A549 (cell line): ENCODE measurements at regions not wholly inside any gene's neighbourhood (a gene's known extent, or its start where the extent isn't known, plus 50 kb on each side); places are given as distances from the start of the nearest gene placed in this dataset.

Source experiments
- ATAC-seq, 2 experiments: fragments of 200-7000 bp in 1 of 2; fragments of >200 bp in 1 of 2; cut with Nextera tagmentation in 1 of 2; cut with Tn5 transposase in 1 of 2; 3 replicates each; pipeline versions ENCODE4 v1.8.0 to v1.9.1; 2018 to 2020; ENCODE audit warnings: mild to moderate bottlenecking in 1 of 2, moderate library complexity in 1 of 2
- CTCF ChIA-PET: fragments of 300-600 bp; sonication (Branson Sonifier 250); formaldehyde crosslinking; extraction: SDS; loops from one replicate; lab custom pipeline; 2021; ENCODE audit warnings: antibody characterized with exemption, inconsistent platforms; lab: Yijun Ruan, JAX
- POLR2A ChIA-PET: fragments of 350-600 bp; formaldehyde crosslinking; extraction: SDS; loops from one replicate; lab custom pipeline; 2021; ENCODE audit warnings: antibody characterized with exemption, inconsistent platforms; lab: Yijun Ruan, JAX
- DNase-seq, 2 experiments: peaks; one replicate each; pipeline versions ENCODE4 v3.0.0 to v3.0.0-alpha.2; 2011 to 2016; ENCODE audit warnings: low read depth in 1 of 2, low spot score in 1 of 2
- FAIRE-seq: peaks from 2 replicates; lab custom pipeline; 2011; peaks lifted over from hg19 to GRCh38; lab: Jason Lieb, UNC
- H3K27ac ChIP-seq, 2 experiments: fragments of >200 bp; sonication (Bioruptor Twin); formaldehyde crosslinking; 3 replicates each; pipeline ENCODE4 v1.5.1; 2016 to 2017
- H3K4me1 ChIP-seq: fragments of >200 bp; sonication (Bioruptor Twin); formaldehyde crosslinking; 3 replicates; pipeline ENCODE4 v1.6.1; 2016
- H3K4me2 ChIP-seq: fragments of >200 bp; sonication (Bioruptor Twin); formaldehyde crosslinking; 3 replicates; pipeline ENCODE4 v1.6.1; 2016
- H3K4me3 ChIP-seq: fragments of >200 bp; sonication (Bioruptor Twin); formaldehyde crosslinking; 3 replicates; pipeline ENCODE4 v1.5.1; 2016
- H3K9me3 ChIP-seq: fragments of >200 bp; sonication (Bioruptor Twin); formaldehyde crosslinking; 3 replicates; pipeline ENCODE4 v1.6.1; 2016
- BHLHE40 ChIP-seq: IDR thresholded peaks from 2 replicates; pipeline ENCODE4 v1.6.1; 2012; ENCODE audit warnings: low read depth, low read length, inconsistent platforms
- CEBPB ChIP-seq, 2 experiments: fragments of >200 bp in 1 of 2; sonication (Bioruptor Twin) in 1 of 2; formaldehyde crosslinking in 1 of 2; IDR thresholded peaks; 2 replicates each; pipeline ENCODE4 v1.6.1; 2012 to 2016
- CHD2 ChIP-seq: fragments of 150-350 bp; IDR thresholded peaks from 2 replicates; pipeline ENCODE4 v1.6.1; 2014; ENCODE audit warnings: low read length; ENCODE audit not compliant: partially characterized antibody
- CHD4 ChIP-seq: fragments of 200-600 bp; sonication (generic); IDR thresholded peaks from 2 replicates; pipeline ENCODE4 v1.6.1; 2016; ENCODE audit warnings: antibody characterized with exemption, mild to moderate bottlenecking, borderline replicate concordance
- EHMT2 ChIP-seq: fragments of 200-600 bp; sonication (generic); IDR thresholded peaks from 2 replicates; pipeline ENCODE4 v1.6.1; 2016; ENCODE audit warnings: antibody characterized with exemption, low read depth, mild to moderate bottlenecking, moderate library complexity
- ELK1 ChIP-seq: fragments of 150-350 bp; IDR thresholded peaks from 2 replicates; pipeline ENCODE4 v1.6.1; 2014; ENCODE audit warnings: low read depth, mild to moderate bottlenecking, low read length
- FOSB ChIP-seq: fragments of 250-450 bp; sonication (Bioruptor Pico); IDR thresholded peaks from 2 replicates; pipeline ENCODE4 v1.5.0; 2020; ENCODE audit warnings: mild to moderate bottlenecking, moderate library complexity
- FOXS1 ChIP-seq: fragments of 250-450 bp; sonication (Bioruptor Pico); IDR thresholded peaks from 2 replicates; pipeline ENCODE4 v1.5.0; 2020; ENCODE audit warnings: mild to moderate bottlenecking, moderate library complexity
- GATA3 ChIP-seq: IDR thresholded peaks from 2 replicates; pipeline ENCODE4 v1.6.1; 2012; ENCODE audit warnings: borderline replicate concordance
- HES2 ChIP-seq: fragments of >200 bp; sonication (Bioruptor Twin); formaldehyde crosslinking; IDR thresholded peaks from 2 replicates; pipeline ENCODE4 v1.6.1; 2016
- HEYL ChIP-seq: fragments of 250-450 bp; sonication (Bioruptor Pico); IDR thresholded peaks from 2 replicates; pipeline ENCODE4 v1.8.0; 2021; ENCODE audit warnings: mild to moderate bottlenecking, moderate library complexity
- HMGXB4 ChIP-seq: fragments of 250-450 bp; sonication (Bioruptor Pico); IDR thresholded peaks from 2 replicates; pipeline ENCODE4 v1.5.0; 2021; ENCODE audit warnings: mild to moderate bottlenecking, moderate library complexity, borderline replicate concordance
- HOXA7 ChIP-seq: fragments of 250-450 bp; sonication (Bioruptor Pico); IDR thresholded peaks from 2 replicates; pipeline ENCODE4 v1.5.0; 2020; ENCODE audit warnings: mild to moderate bottlenecking, moderate library complexity
- KDM1A ChIP-seq: fragments of 200-600 bp; sonication (generic); IDR thresholded peaks from 2 replicates; pipeline ENCODE4 v1.6.1; 2016; ENCODE audit warnings: low read depth, mild to moderate bottlenecking
- KDM5A ChIP-seq: fragments of 200-600 bp; sonication (generic); IDR thresholded peaks from 2 replicates; pipeline ENCODE4 v1.6.1; 2016; ENCODE audit warnings: antibody characterized with exemption, mild to moderate bottlenecking
- MAFK ChIP-seq: fragments of 450-650 bp; IDR thresholded peaks from 2 replicates; pipeline ENCODE4 v1.6.1; 2014; ENCODE audit not compliant: partially characterized antibody
- MAZ ChIP-seq: fragments of 150-350 bp; IDR thresholded peaks from 2 replicates; pipeline ENCODE4 v1.6.1; 2014; ENCODE audit warnings: antibody characterized with exemption, low read depth, low read length, borderline replicate concordance
- NR3C1 ChIP-seq: fragments of >200 bp; sonication (Bioruptor Twin); formaldehyde crosslinking; IDR thresholded peaks from 3 replicates; pipeline ENCODE4 v1.6.1; 2017
- POLR2AphosphoS2 ChIP-seq: conservative IDR thresholded peaks from 2 replicates; pipeline ENCODE4 v1.6.1; 2012; ENCODE audit warnings: low read length, improper control_type of control experiment, inconsistent platforms
- RAD21 ChIP-seq, 2 experiments: fragments of >200 bp in 1 of 2; sonication (Bioruptor Twin) in 1 of 2; formaldehyde crosslinking in 1 of 2; IDR thresholded peaks in 1 of 2; conservative IDR thresholded peaks in 1 of 2; 2 replicates in 1 of 2; 3 replicates in 1 of 2; pipeline ENCODE4 v1.6.1; 2012 to 2018; ENCODE audit warnings: inconsistent platforms in 1 of 2
- RFX5 ChIP-seq: fragments of 450-650 bp; IDR thresholded peaks from 2 replicates; pipeline ENCODE4 v1.7.1; 2014; ENCODE audit warnings: antibody characterized with exemption, mild to moderate bottlenecking, moderate library complexity
- SMC3 ChIP-seq: fragments of >200 bp; sonication (Bioruptor Twin); formaldehyde crosslinking; IDR thresholded peaks from 3 replicates; pipeline ENCODE4 v1.6.1; 2018; ENCODE audit warnings: inconsistent platforms
- SREBF2 ChIP-seq: fragments of 450-650 bp; IDR thresholded peaks from 2 replicates; pipeline ENCODE4 v1.6.1; 2014; ENCODE audit warnings: mild to moderate bottlenecking, moderate library complexity
- TFCP2L1 ChIP-seq: fragments of 250-450 bp; sonication (Bioruptor Pico); IDR thresholded peaks from 2 replicates; pipeline ENCODE4 v1.5.0; 2021; ENCODE audit warnings: mild to moderate bottlenecking
- ZC3H11A ChIP-seq: fragments of 450-650 bp; IDR thresholded peaks from 2 replicates; pipeline ENCODE4 v1.6.1; 2014; ENCODE audit warnings: antibody characterized with exemption, mild to moderate bottlenecking
- WGBS: methylation state at CpG from one replicate; pipeline ENCODE4 v1.1.6; 2017; ENCODE audit errors: missing lambda C conversion rate; 5-methylcytosine and 5-hydroxymethylcytosine counted together

GRCh38 chr16:5781436-5781835, 683.8 kb upstream of the EEF2KMT start:
- H3K4me1 ChIP-seq: no peaks in the 10 kb centered on the region
- FAIRE-seq: no peak
- H3K4me3 ChIP-seq: no peak overlapping the region
- no peak for ATAC-seq
- H3K9me3 ChIP-seq: no peaks in the 10 kb centered on the region
- no peak overlapping the region for H3K4me2 ChIP-seq
- WGBS: 73% methylated on average over 4 of the region's 4 CpGs
- CTCF ChIA-PET: no interaction called here
- H3K27ac ChIP-seq: no peak overlapping the region
- TF ChIP-seq HOXA7 (CRISPR knock-in tag) (no peak), HES2 (no peak), SREBF2 (no peak), KDM1A (no peak), BHLHE40 (no peak), CHD4 (no peak), HEYL (CRISPR knock-in tag) (no peak)
- POLR2A ChIA-PET: no interaction called here
- no peak for DNase-seq

GRCh38 chr16:5776876-5777275, 679.3 kb upstream of the EEF2KMT start:
- Histone ChIP-seq H3K4me2 (no peak overlapping the region), H3K4me3 (no peak overlapping the region), H3K4me1 (no peaks in the 10 kb centered on the region), H3K9me3 (no peaks in the 10 kb centered on the region), H3K27ac (no peak overlapping the region)
- TF ChIP-seq RFX5 (no peak), NR3C1 (no peak), KDM1A (no peak), ZC3H11A (no peak), GATA3 (no peak), HOXA7 (CRISPR knock-in tag) (no peak), KDM5A (no peak), MAZ (no peak)
- ChIA-PET CTCF (no interaction called here), POLR2A (no interaction called here)
- FAIRE-seq: no peak
- DNase-seq: no peak
- no peak for ATAC-seq
- 0% methylated on average over 2 of the region's 2 CpGs for WGBS

- H3K27ac ChIP-seq: no peak overlapping the region
- TF ChIP-seq FOXS1: no peak
- no peak for TF ChIP-seq CHD4
- no peak for TF ChIP-seq HOXA7 (CRISPR knock-in tag)
- no peak for TF ChIP-seq EHMT2
- TF ChIP-seq FOSB: no peak
- TF ChIP-seq CHD2: no peak
- no peak for TF ChIP-seq SMC3
- no peak for TF ChIP-seq POLR2AphosphoS2
- TF ChIP-seq KDM1A: no peak
- no peak for TF ChIP-seq MAFK
- TF ChIP-seq CEBPB (IDR thresholded peaks at IDR 0.05): no peak
- TF ChIP-seq HMGXB4: no peak
- TF ChIP-seq RAD21 (conservative IDR thresholded peaks at IDR 0.05 in 1 of 2, IDR thresholded peaks at IDR 0.05 in 1 of 2): no peak
- TF ChIP-seq SREBF2: no peak
- TF ChIP-seq RFX5: no peak
- TF ChIP-seq NR3C1: no peak
- no peak for TF ChIP-seq ELK1
- no peak for TF ChIP-seq TFCP2L1 (CRISPR knock-in tag)
- H3K4me3 ChIP-seq: no peak overlapping the region
- H3K9me3 ChIP-seq: no peaks in the 10 kb centered on the region
- no peaks in the 10 kb centered on the region for H3K4me1 ChIP-seq
- DNase-seq: no peak
- CTCF ChIA-PET: no interaction called here
- POLR2A ChIA-PET: no interaction called here
- no peak for FAIRE-seq
- 1% methylated on average over 5 of the region's 5 CpGs for WGBS
- no peak for ATAC-seq
- H3K4me2 ChIP-seq: no peak overlapping the region
These were observed 678.3 kb upstream of the EEF2KMT start for GRCh38 chr16:5775916-5776315.
